ENCODE measurements at regions not wholly inside any gene's neighbourhood (a gene's known extent, or its start where the extent isn't known, plus 50 kb on each side); places are given as distances from the start of the nearest gene placed in this dataset.

DNA sequence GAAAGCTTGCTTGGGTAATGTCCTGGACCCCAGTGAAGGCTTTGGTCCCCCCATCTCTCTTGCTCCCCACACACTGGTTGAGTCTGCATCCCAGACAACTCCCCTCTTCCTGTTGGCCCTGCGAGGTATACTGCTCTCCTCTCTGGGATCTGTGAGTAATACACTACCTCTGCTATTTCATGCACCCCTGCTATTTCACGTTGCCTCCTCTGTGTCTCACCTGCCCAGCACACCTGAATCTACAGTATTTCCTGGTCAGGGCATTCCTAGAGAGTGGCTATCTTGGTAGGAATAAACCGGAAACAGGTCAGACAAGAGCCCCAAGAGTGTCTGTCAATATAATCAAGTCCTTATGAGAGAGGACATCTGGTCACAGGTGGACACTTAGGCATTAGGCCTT is 114.3 kb upstream of the ODAD2 start:
- no TSS peak for BruUV-seq (replicated peaks)
- dilution Hi-C loops (cut with MboI; ENCODE audit: extremely low pct_ligation_motif_present, low sequenced_read_pairs): no loop called here

More for the DNA sequence above, 114.3 kb upstream of the ODAD2 start:
- ChIA-PET CTCF (no interaction called here), POLR2A (no interaction called here)
- H3K4me1 ChIP-seq (ENCODE audit: control insufficient read depth, extremely low read depth, insufficient read depth, low read length): peaks cover 15% of the 10 kb centered on the region
- DNase-seq (ENCODE audit: low read depth, low spot score) (no peak), FAIRE-seq (no peak)
- no peaks in the 10 kb centered on the region for H4K20me1 ChIP-seq (replicated peaks; ENCODE audit: control insufficient read depth, extremely low read depth, insufficient read depth, low read length)
- H3K4me3 ChIP-seq (replicated peaks in 1 of 3; ENCODE audit: insufficient read depth in 1 of 3, low read depth in 1 of 3, low read length in 3 of 3): no peak overlapping the region
- no peaks in the 10 kb centered on the region for H3K79me2 ChIP-seq (ENCODE audit: control insufficient read depth, insufficient read depth, low read length)
- H3K9ac ChIP-seq (replicated peaks; ENCODE audit: extremely low read depth, insufficient read depth, low read length): no peak overlapping the region
- H3K4me2 ChIP-seq (ENCODE audit: insufficient read depth, low read length): no peak overlapping the region
- TF ChIP-seq GATA2 (IDR thresholded peaks at IDR 0.05; ENCODE audit: insufficient read depth, insufficient read length, low read depth, low read length) (no peak), POLR2A (IDR thresholded peaks at IDR 0.05; ENCODE audit: low read depth, low read length) (no peak), MAX (IDR thresholded peaks at IDR 0.05; ENCODE audit: insufficient read depth, insufficient read length) (no peak), FOS (IDR thresholded peaks at IDR 0.05; ENCODE audit: borderline replicate concordance, insufficient read depth, low read length) (no peak), EZH2 (IDR thresholded peaks at IDR 0.05; ENCODE audit: borderline replicate concordance, low read depth, low read length, severe bottlenecking) (no peak), MYC (IDR thresholded peaks at IDR 0.05; ENCODE audit: low read depth, low read length) (no peak), JUN (IDR thresholded peaks at IDR 0.05; ENCODE audit: borderline replicate concordance, insufficient read depth, insufficient read length, low read depth) (no peak), POLR2AphosphoS5 (IDR thresholded peaks at IDR 0.05; ENCODE audit: insufficient read depth, low read depth, low read length) (no peak)
- TF ChIP-seq, protein P1, sequence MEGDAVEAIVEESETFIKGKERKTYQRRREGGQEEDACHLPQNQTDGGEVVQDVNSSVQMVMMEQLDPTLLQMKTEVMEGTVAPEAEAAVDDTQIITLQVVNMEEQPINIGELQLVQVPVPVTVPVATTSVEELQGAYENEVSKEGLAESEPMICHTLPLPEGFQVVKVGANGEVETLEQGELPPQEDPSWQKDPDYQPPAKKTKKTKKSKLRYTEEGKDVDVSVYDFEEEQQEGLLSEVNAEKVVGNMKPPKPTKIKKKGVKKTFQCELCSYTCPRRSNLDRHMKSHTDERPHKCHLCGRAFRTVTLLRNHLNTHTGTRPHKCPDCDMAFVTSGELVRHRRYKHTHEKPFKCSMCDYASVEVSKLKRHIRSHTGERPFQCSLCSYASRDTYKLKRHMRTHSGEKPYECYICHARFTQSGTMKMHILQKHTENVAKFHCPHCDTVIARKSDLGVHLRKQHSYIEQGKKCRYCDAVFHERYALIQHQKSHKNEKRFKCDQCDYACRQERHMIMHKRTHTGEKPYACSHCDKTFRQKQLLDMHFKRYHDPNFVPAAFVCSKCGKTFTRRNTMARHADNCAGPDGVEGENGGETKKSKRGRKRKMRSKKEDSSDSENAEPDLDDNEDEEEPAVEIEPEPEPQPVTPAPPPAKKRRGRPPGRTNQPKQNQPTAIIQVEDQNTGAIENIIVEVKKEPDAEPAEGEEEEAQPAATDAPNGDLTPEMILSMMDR (IDR thresholded peaks at IDR 0.05; ENCODE audit: extremely low read depth in 1 of 2, insufficient read depth in 1 of 2, low read depth in 1 of 2, low read length in 2 of 2): no peak
- H3K9me1 ChIP-seq (replicated peaks; ENCODE audit: control insufficient read depth, extremely low read depth, insufficient read depth, low read length): no peaks in the 10 kb centered on the region
- H3K27ac ChIP-seq (ENCODE audit: insufficient read depth, low read depth, low read length): no peak overlapping the region
- no peak overlapping the region for H2AFZ ChIP-seq (ENCODE audit: low read depth, low read length)
- no peaks in the 10 kb centered on the region for H3K36me3 ChIP-seq (ENCODE audit: control insufficient read depth in 2 of 2, extremely low read depth in 1 of 2, insufficient read depth in 2 of 2, low read length in 2 of 2)
- no peaks in the 10 kb centered on the region for H3K27me3 ChIP-seq (ENCODE audit: control insufficient read depth in 2 of 2, insufficient read depth in 2 of 2, low read length in 2 of 2)
- no peaks in the 10 kb centered on the region for H3K9me3 ChIP-seq (replicated peaks; ENCODE audit: control insufficient read depth, insufficient read depth, low read length)
- intact Hi-C loops (cut with micrococcal nuclease): no loop called here

All from endothelial cell of umbilical vein (primary cell).